ENCODE measurements at regions not wholly inside any gene's neighbourhood (a gene's known extent, or its start where the extent isn't known, plus 50 kb on each side); places are given as distances from the start of the nearest gene placed in this dataset.

DNA sequence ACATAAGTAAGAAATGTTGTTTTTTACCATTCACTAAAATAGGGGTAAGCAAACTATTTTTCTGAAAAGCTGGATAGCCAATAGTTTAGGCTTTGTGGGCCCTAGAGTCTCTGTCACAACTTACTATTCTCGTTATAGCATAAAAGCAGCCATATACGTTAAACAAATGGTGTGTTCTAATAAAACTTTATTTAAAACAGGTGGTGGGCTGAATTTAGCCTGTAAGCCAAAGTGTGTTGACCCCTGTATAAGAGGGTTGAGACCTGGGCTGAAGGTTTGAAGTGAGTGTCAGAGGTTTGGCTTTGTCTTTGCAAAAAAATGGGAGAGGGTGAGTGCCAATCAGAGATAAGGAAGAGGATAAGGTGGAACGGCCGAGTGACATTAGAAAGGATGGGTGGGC lies 197.2 kb downstream of the RNF144B start:
- POLR2A ChIA-PET (ENCODE audit: low non-redundant PET), result no interaction called here
- DNase-seq (ENCODE audit: low spot score), result no peak
- H3K27ac ChIP-seq, result no peak overlapping the region
- TF ChIP-seq, protein P1, sequence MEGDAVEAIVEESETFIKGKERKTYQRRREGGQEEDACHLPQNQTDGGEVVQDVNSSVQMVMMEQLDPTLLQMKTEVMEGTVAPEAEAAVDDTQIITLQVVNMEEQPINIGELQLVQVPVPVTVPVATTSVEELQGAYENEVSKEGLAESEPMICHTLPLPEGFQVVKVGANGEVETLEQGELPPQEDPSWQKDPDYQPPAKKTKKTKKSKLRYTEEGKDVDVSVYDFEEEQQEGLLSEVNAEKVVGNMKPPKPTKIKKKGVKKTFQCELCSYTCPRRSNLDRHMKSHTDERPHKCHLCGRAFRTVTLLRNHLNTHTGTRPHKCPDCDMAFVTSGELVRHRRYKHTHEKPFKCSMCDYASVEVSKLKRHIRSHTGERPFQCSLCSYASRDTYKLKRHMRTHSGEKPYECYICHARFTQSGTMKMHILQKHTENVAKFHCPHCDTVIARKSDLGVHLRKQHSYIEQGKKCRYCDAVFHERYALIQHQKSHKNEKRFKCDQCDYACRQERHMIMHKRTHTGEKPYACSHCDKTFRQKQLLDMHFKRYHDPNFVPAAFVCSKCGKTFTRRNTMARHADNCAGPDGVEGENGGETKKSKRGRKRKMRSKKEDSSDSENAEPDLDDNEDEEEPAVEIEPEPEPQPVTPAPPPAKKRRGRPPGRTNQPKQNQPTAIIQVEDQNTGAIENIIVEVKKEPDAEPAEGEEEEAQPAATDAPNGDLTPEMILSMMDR (conservative IDR thresholded peaks at IDR 0.05; ENCODE audit: low read depth), result no peak
- CTCF ChIA-PET, result no interaction called here

DNA sequence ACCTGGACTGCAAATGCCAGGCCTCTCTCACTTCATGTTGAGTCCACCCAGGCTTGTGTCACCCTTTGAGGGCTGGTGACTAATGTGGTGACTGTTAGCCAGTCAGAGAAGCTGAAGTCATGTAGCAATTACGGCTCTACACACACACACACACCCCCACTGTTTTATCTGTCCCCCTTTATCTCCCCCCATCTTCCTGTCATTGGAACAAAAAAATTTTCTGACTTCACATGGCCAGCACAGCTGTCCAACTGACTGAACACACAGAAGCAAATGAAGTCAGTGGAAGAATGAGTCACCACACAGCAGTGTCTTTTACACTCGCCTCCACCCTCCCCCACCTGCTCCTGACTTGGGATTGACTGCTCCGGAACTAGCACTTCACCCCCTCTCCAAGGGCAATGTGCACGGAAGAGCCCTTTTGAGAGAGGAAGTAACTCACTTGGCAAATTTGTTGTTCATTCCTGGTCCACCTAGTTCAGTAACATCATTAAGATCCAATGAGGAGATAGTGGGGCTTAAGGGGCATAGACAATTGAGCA lies 198.0 kb downstream of the RNF144B start:
- H3K27ac ChIP-seq, result no peak overlapping the region
- POLR2A ChIA-PET (ENCODE audit: low non-redundant PET), result no interaction called here
- TF ChIP-seq, protein P1 (conservative IDR thresholded peaks at IDR 0.05; ENCODE audit: low read depth), result no peak
- DNase-seq (ENCODE audit: low spot score), result peak; percentile 34
- CTCF ChIA-PET, result no interaction called here

DNA sequence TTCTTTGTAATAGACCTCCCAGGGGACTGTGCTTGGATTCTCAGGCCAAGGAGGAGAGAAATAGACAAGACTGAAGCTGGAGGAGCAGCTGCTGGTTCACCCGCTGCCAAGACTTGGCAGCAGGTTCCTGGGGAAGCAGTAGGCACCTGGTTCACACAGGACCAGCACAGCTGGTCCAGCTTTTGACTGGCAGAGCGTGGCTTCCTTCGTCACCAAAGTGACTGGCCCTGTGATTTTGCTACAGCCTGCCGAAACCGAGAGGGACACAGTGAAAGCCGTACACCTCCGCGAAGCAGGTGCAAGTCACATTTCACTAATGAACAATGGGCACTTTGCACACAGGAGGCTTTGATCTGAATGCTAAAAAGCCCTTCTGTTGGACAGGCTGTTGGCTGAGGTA lies 199.0 kb downstream of the RNF144B start:
- ChIA-PET CTCF (interaction anchor here (0.7 kb wide), 1 partner anchor 152 kb away, joined by 3 read pairs; no protein-coding TSS in a partner anchor), POLR2A (ENCODE audit: low non-redundant PET) (no interaction called here)
- no peak for DNase-seq (ENCODE audit: low spot score)
- TF ChIP-seq, protein P1 (conservative IDR thresholded peaks at IDR 0.05; ENCODE audit: low read depth), result no peak
- no peak overlapping the region for H3K27ac ChIP-seq

DNA sequence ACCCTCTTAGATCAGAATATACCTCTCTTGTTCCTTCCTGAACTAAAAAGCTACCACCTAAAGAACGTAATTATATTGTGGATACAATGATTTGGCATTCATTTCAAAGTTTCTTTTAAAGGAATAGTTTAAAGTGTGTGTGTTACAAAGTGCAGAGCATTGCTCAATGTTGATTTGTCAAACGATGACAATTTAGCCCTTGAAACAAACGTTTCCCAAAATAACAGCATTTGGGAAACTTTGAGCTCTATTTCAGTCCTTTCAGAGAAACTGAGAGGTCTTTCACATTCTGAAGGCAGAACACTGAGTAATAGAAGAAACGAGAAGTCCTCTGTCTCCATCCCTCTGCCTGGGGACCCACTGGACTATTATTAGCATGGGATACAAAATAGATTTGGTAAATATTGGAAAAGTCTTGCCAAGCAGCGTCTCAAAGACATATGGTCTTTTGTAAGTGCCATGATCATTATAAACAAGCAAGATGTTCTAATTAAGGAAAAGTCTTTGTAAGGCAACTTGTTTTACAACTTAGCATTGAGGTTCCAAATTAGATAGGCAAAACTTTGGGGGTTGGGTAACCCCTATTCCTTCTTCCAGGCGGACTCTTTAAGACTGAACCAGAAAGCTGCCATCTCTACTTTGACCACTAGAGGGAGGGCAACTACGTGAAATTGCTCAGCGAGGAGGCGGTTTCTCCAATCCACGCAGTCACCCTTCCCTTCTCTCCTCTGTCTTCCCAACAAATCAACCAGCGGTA lies 208.8 kb downstream of the RNF144B start:
- no peak overlapping the region for H3K27ac ChIP-seq
- ChIA-PET CTCF (interaction anchor here (0.6 to 1.4 kb wide), 13 partner anchors 10 to 1461 kb away, joined by 3 to 10 read pairs (median 3); no protein-coding TSS in a partner anchor), POLR2A (ENCODE audit: low non-redundant PET) (no interaction called here)
- TF ChIP-seq, protein P1 (conservative IDR thresholded peaks at IDR 0.05; ENCODE audit: low read depth), result peak; percentile 91
- peak; percentile 51 for DNase-seq (ENCODE audit: low spot score)

DNA sequence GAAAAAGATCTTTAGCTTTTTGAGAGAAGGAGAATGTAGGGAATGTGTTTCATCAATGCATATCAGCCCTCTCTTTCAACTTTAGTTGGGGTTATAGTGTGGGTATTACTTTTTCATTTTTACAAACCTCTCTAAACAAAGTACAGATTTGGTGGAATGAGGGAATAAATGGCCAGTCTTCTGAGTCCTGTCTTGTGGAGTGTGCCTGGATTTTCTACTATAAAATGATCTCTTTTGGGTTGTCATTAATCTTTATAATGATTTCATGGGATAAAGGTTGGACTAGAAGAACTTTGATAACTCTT lies 209.3 kb downstream of the RNF144B start:
- POLR2A ChIA-PET (ENCODE audit: low non-redundant PET), result no interaction called here
- CTCF ChIA-PET, result interaction anchor here (0.6 to 1.4 kb wide), 8 partner anchors 9 to 1460 kb away, joined by 3 to 10 read pairs (median 4); no protein-coding TSS in a partner anchor

DNA sequence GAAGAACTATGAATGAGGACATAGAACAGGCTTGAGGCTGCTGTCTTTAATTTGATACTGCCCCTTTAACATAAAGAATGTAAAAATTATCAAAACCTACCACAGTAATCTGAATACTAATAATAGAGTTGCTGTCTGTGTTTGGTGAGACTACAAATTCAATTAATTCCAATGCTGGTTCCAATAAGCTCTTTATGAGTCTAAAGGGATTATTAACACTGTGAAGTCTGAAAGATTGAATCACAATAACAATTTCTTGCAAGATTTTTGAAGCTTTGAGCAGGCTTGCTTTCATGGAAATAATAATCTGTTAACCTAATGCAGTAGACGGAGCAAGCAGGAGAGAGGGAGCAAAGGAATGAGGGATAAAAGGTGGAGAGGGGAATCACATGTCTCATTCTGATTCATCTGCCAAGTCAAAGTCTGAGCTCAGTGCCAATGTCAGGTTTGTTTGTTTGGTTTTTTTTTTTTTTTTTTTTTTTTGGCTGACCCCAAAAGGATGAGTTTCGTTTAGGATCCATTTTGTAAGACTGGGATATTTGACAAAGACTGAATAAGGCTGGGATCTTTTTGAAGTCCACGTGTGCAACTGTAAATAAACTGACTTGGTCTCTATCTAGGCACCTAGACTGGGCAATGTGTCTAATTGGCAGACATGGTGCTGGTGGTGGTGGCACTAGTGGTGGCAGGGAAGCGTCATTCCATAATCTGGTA lies 211.6 kb downstream of the RNF144B start:
- TF ChIP-seq, protein P1 (conservative IDR thresholded peaks at IDR 0.05; ENCODE audit: low read depth), result no peak
- ChIA-PET CTCF (interaction anchor here (0.6 to 0.7 kb wide), 3 partner anchors 73 to 458 kb away, joined by 4 to 6 read pairs (median 5); no protein-coding TSS in a partner anchor), POLR2A (ENCODE audit: low non-redundant PET) (no interaction called here)
- no peak overlapping the region for H3K27ac ChIP-seq
- no peak for DNase-seq (ENCODE audit: low spot score)

More for the DNA sequence above, 209.3 kb downstream of the RNF144B start:
- no peak overlapping the region for H3K27ac ChIP-seq
- TF ChIP-seq, protein P1 (conservative IDR thresholded peaks at IDR 0.05; ENCODE audit: low read depth), result peak; percentile 55; the same call in 1 of the 2 replicates
- no peak for DNase-seq (ENCODE audit: low spot score)

All from RWPE1 (cell line).